AG09319 (cell line): ENCODE measurements at regions not wholly inside any gene's neighbourhood (a gene's known extent, or its start where the extent isn't known, plus 50 kb on each side); places are given as distances from the start of the nearest gene placed in this dataset.

Experiments
- DNase-seq: peaks from one replicate; pipeline ENCODE4 v3.0.0-alpha.2; 2010; ENCODE audit warnings: low read depth; ENCODE audit errors: extremely low read depth
- CTCF ChIP-seq: IDR thresholded peaks from 2 replicates; pipeline ENCODE4 v1.5.1; 2011; ENCODE audit warnings: low read depth, mild to moderate bottlenecking, inconsistent platforms, low read length, moderate library complexity

- TF ChIP-seq CTCF: peak; percentile 31
- DNase-seq: no peak
Observed at GRCh38 chr2:120949027-120949956, 213.6 kb downstream of the GLI2 start.

- TF ChIP-seq CTCF: no peak
- DNase-seq: no peak
Observed at GRCh38 chr2:120949957-120950590, 214.4 kb downstream of the GLI2 start.

- no peak for TF ChIP-seq CTCF
- DNase-seq: no peak
Observed at GRCh38 chr2:120951693-120952092, 216.0 kb downstream of the GLI2 start.

GRCh38 chr2:120952318-120952717 is 216.7 kb downstream of the GLI2 start:
- no peak for TF ChIP-seq CTCF
- DNase-seq: no peak

GRCh38 chr2:120953066-120953756 is 217.5 kb downstream of the GLI2 start:
- no peak for DNase-seq
- no peak for TF ChIP-seq CTCF

GRCh38 chr2:120953843-120954584 is 218.3 kb downstream of the GLI2 start:
- no peak for DNase-seq
- TF ChIP-seq CTCF: no peak
